ENCODE measurements at regions not wholly inside any gene's neighbourhood (a gene's known extent, or its start where the extent isn't known, plus 50 kb on each side); places are given as distances from the start of the nearest gene placed in this dataset.

DNA sequence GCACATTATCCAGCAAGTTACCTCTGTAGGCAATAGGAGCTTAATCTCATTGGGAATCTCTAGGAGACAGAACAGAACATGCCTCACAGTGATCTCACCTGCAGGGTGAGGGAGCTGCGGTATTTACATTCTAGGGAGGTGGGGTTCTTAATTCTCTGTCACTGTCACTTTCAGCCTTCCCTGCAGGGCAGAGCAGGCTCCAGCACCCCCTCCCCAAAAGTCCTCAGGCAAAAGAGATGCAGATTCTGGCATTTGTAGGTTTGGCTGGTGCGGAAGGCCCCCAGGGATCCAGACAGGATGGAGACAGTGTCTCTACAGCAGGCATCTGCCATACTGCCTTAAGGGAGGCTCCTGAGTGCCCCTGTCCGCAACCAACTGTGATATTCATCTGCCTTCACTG, 166.4 kb upstream of the ATP6AP2 start:
- TF ChIP-seq, protein P1, sequence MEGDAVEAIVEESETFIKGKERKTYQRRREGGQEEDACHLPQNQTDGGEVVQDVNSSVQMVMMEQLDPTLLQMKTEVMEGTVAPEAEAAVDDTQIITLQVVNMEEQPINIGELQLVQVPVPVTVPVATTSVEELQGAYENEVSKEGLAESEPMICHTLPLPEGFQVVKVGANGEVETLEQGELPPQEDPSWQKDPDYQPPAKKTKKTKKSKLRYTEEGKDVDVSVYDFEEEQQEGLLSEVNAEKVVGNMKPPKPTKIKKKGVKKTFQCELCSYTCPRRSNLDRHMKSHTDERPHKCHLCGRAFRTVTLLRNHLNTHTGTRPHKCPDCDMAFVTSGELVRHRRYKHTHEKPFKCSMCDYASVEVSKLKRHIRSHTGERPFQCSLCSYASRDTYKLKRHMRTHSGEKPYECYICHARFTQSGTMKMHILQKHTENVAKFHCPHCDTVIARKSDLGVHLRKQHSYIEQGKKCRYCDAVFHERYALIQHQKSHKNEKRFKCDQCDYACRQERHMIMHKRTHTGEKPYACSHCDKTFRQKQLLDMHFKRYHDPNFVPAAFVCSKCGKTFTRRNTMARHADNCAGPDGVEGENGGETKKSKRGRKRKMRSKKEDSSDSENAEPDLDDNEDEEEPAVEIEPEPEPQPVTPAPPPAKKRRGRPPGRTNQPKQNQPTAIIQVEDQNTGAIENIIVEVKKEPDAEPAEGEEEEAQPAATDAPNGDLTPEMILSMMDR (IDR thresholded peaks at IDR 0.05; ENCODE audit: poor library complexity, severe bottlenecking): no peak
- TF ChIP-seq MXI1 (conservative IDR thresholded peaks at IDR 0.05; ENCODE audit: poor library complexity, severe bottlenecking) (no peak), REST (IDR thresholded peaks at IDR 0.05; ENCODE audit: borderline replicate concordance) (no peak), POLR2AphosphoS5 (IDR thresholded peaks at IDR 0.05) (no peak)

Data from neural cell (in vitro differentiated cells).